Cardiac muscle cell (in vitro differentiated cells and primary cell): ENCODE measurements at regions not wholly inside any gene's neighbourhood (a gene's known extent, or its start where the extent isn't known, plus 50 kb on each side); places are given as distances from the start of the nearest gene placed in this dataset.

Experiments used
- DNase-seq, 2 donors: peaks; one replicate each; pipeline versions ENCODE4 v3.0.0 to v3.0.0-alpha.2; 2010 to 2017; ENCODE audit warnings: low read depth in 1 of 2, low spot score in 1 of 2
- H3K27ac ChIP-seq: fragments of 200-600 bp; sonication (generic); 2 replicates; pipeline ENCODE4 v1.5.1; 2016
- H3K27me3 ChIP-seq: fragments of 200-600 bp; sonication (generic); 2 replicates; pipeline ENCODE4 v1.6.0; 2016; ENCODE audit warnings: control low read depth
- H3K36me3 ChIP-seq: fragments of 200-600 bp; sonication (generic); 2 replicates; pipeline ENCODE4 v1.5.1; 2016; ENCODE audit warnings: control low read depth
- H3K4me1 ChIP-seq: fragments of 200-600 bp; sonication (generic); 2 replicates; pipeline ENCODE4 v1.8.1; 2017; ENCODE audit warnings: low read depth, mild to moderate bottlenecking, mixed run types
- H3K4me3 ChIP-seq: fragments of 200-600 bp; sonication (generic); 2 replicates; pipeline ENCODE4 v1.5.1; 2016; ENCODE audit warnings: mild to moderate bottlenecking
- H3K9me3 ChIP-seq: fragments of 200-600 bp; sonication (generic); 2 replicates; pipeline ENCODE4 v1.5.1; 2017; ENCODE audit warnings: low read depth, mild to moderate bottlenecking, control low read depth
- CTCF ChIP-seq: IDR thresholded peaks from 2 replicates; pipeline ENCODE4 v1.5.1; 2012; ENCODE audit warnings: low read depth, mild to moderate bottlenecking, low read length

GRCh38 chr14:97620066-97620465 lies 822.9 kb downstream of the VRK1 start:
- DNase-seq: no peak
- Histone ChIP-seq H3K36me3 (no peaks in the 10 kb centered on the region), H3K4me1 (no peaks in the 10 kb centered on the region), H3K27me3 (no peaks in the 10 kb centered on the region), H3K9me3 (no peaks in the 10 kb centered on the region), H3K4me3 (no peak overlapping the region), H3K27ac (no peak overlapping the region)
- no peak for TF ChIP-seq CTCF

GRCh38 chr14:97624985-97625384 lies 827.8 kb downstream of the VRK1 start:
- DNase-seq: no peak
- no peaks in the 10 kb centered on the region for H3K9me3 ChIP-seq
- H3K27me3 ChIP-seq: no peaks in the 10 kb centered on the region
- H3K4me3 ChIP-seq: no peak overlapping the region
- H3K36me3 ChIP-seq: no peaks in the 10 kb centered on the region
- TF ChIP-seq CTCF: no peak
- no peak overlapping the region for H3K27ac ChIP-seq
- no peaks in the 10 kb centered on the region for H3K4me1 ChIP-seq

GRCh38 chr14:97625477-97625876 lies 828.3 kb downstream of the VRK1 start:
- Histone ChIP-seq H3K9me3 (no peaks in the 10 kb centered on the region), H3K4me3 (no peak overlapping the region), H3K27me3 (no peaks in the 10 kb centered on the region), H3K36me3 (no peaks in the 10 kb centered on the region), H3K27ac (no peak overlapping the region), H3K4me1 (no peaks in the 10 kb centered on the region)
- no peak for TF ChIP-seq CTCF
- no peak for DNase-seq

GRCh38 chr14:97626088-97626487 lies 828.9 kb downstream of the VRK1 start:
- Histone ChIP-seq H3K9me3 (no peaks in the 10 kb centered on the region), H3K4me3 (no peak overlapping the region), H3K36me3 (no peaks in the 10 kb centered on the region), H3K27ac (no peak overlapping the region), H3K4me1 (no peaks in the 10 kb centered on the region), H3K27me3 (no peaks in the 10 kb centered on the region)
- no peak for TF ChIP-seq CTCF
- DNase-seq: no peak

GRCh38 chr14:97630249-97630648 lies 833.1 kb downstream of the VRK1 start:
- Histone ChIP-seq H3K27ac (no peak overlapping the region), H3K36me3 (no peaks in the 10 kb centered on the region), H3K4me3 (no peak overlapping the region), H3K9me3 (no peaks in the 10 kb centered on the region), H3K4me1 (no peaks in the 10 kb centered on the region), H3K27me3 (no peaks in the 10 kb centered on the region)
- DNase-seq: no peak
- TF ChIP-seq CTCF: no peak

- no peaks in the 10 kb centered on the region for H3K36me3 ChIP-seq
Measured at GRCh38 chr14:97633131-97633738, 836.1 kb downstream of the VRK1 start.

More at GRCh38 chr14:97633131-97633738, 836.1 kb downstream of the VRK1 start:
- no peak for DNase-seq
- H3K4me1 ChIP-seq: no peaks in the 10 kb centered on the region
- H3K27ac ChIP-seq: no peak overlapping the region
- H3K9me3 ChIP-seq: no peaks in the 10 kb centered on the region
- TF ChIP-seq CTCF: no peak
- no peaks in the 10 kb centered on the region for H3K27me3 ChIP-seq
- H3K4me3 ChIP-seq: no peak overlapping the region
